Neural progenitor cell (in vitro differentiated cells): ENCODE measurements at regions not wholly inside any gene's neighbourhood (a gene's known extent, or its start where the extent isn't known, plus 50 kb on each side); places are given as distances from the start of the nearest gene placed in this dataset.

Source experiments
- CTCF ChIP-seq: fragments of 200-600 bp; sonication (generic); IDR thresholded peaks from 2 replicates; pipeline ENCODE4 v1.5.1; 2017; ENCODE audit warnings: antibody characterized with exemption, mild to moderate bottlenecking
- EZH2 ChIP-seq: fragments of 200-600 bp; sonication (generic); IDR thresholded peaks from 2 replicates; pipeline ENCODE4 v1.6.1; 2017; ENCODE audit warnings: antibody characterized with exemption, mild to moderate bottlenecking, moderate library complexity
- EZH2phosphoT487 ChIP-seq: fragments of 200-600 bp; sonication (generic); IDR thresholded peaks from 2 replicates; pipeline ENCODE4 v1.6.1; 2017; ENCODE audit warnings: antibody characterized with exemption

- TF ChIP-seq CTCF = no peak
- no peak for TF ChIP-seq EZH2phosphoT487
- no peak for TF ChIP-seq EZH2
These were observed 73.6 kb upstream of the ZNF804A start for GRCh38 chr2:184524551-184525382.
